ENCODE measurements at regions not wholly inside any gene's neighbourhood (a gene's known extent, or its start where the extent isn't known, plus 50 kb on each side); places are given as distances from the start of the nearest gene placed in this dataset.
"Not testable (repeated sequence)": the region's sequence is repeated elsewhere in the genome, so short reads cannot be mapped to it uniquely, and the experiment has no call there.

DNA sequence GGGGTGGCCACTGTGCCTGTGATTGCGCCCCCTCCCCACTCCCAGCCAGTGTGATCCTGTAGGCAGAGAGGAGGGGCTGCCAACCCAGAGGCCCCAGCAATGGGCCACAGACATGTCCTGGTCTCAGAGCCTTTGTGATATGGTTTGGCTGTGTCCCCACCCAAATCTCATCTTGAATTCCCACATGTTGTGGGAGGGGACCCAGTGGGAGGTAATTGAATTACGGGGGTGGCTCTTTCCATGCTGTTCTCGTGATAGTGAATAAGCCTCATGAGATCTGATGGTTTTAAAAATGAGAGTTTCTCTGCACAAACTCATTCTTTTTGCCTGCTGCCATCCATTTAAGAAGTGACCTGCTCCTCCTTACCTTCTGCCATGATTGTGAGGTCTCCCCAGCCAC lies 56.8 kb upstream of the ZNF469 start:
- no peak for DNase-seq

DNA sequence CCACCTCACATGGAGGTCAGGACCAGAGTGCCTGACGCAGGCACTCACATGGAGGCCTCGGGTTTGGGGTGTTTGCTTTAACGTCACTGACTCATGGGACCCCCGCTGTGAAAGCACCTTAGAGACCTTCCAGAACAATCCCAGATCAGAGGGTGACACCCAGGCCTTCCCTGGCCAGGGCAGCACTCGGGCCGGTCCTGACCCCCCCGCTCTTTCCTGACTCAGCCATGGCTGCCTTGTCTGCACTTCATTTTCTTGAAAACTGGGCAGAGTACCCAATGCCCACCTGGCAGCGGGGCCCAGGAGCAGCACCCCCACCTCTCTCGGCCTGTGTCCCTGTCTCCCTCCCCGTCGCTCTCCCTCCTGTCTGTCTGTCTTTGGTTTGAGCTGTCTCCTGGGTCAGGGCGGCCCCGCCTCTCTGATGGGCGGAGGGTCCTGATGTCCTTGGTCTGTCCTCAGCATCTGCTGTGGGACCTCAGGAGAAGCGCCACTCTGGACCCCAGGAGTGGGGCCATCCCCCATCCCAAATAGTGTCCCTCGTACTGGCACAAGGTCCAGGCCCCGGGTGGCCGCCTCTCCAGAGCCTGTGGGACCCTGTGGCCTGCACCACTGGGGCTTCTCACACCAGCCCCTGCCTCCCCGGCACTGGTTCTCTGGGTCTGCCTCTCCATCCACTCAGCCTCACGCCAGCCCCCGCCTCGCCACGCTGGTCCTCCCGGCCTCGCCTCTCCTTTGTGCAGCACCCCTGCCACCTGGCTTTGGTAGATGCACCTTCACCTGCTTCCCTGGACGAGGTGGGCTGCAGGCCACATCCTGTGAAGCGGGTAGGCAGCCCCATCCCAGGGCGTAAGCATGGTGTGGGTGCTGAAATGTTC lies 55.9 kb upstream of the ZNF469 start:
- no peak for DNase-seq

DNA sequence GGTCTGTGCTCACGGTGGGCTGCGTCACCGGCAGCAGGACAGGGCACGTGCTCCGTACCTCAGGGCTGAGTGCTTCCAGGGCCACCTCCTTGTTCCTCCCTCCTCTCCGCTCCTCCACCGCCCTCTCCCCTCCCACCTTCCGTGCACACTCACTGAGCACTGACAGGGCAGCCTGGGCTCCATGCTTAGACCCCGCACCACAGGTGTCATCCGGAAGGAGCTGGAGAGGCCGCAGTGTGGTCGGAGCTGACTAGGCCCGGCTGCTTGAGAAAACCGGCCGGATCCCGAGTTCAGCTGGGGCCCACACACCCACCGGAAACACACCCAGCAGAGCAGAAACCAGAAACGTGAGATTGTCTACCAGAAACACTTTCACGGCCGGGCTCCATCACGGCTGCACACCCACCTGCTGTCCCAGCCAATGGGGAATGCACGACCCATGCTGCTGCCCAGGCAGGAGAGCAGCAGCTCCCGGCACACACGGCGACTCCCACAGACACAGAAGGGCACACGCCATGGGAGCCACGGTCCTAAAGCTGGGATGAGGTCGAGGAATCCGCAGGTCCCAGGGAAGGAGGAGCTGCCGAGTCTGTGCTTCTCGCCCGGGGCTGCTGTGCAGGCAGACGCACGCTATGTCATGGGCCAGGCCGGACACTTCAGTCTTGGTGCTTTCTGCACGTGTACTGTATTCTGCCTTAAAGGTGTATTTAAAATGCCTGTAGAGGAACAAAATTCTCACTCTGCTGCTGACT lies 55.0 kb upstream of the ZNF469 start:
- DNase-seq = no peak

DNA sequence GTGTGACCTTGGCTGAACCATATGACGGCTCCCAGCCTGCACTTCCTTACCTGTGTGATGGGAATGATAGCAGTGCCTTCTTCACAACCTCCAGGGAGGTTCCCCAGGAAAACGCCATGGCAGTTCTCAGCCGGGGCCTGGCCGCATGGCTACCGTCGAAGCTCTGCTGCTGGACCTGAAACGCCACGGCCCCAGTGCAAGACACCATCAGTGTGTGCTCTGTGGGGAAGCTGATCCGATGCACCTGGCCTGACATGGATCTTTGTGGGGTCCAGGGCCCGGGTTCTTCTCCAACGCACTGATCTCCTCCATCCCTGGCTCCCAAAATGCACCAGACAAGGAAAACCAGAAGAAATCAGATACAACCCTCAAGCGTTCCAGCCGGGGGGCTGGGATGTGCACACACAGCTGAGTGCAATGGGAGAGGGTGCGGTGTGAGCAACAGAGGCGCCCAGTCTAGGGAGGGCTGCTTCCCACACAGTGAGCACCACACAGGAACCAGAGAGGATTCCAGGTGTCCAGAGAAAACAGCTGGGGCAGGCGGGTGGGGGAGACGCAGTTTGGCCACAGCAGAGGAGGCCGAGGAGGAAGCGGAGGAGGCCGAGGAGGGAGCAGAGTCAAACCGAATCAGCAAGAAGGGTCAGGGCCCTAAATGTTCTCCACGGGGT lies 54.3 kb upstream of the ZNF469 start:
- no peak for DNase-seq

DNA sequence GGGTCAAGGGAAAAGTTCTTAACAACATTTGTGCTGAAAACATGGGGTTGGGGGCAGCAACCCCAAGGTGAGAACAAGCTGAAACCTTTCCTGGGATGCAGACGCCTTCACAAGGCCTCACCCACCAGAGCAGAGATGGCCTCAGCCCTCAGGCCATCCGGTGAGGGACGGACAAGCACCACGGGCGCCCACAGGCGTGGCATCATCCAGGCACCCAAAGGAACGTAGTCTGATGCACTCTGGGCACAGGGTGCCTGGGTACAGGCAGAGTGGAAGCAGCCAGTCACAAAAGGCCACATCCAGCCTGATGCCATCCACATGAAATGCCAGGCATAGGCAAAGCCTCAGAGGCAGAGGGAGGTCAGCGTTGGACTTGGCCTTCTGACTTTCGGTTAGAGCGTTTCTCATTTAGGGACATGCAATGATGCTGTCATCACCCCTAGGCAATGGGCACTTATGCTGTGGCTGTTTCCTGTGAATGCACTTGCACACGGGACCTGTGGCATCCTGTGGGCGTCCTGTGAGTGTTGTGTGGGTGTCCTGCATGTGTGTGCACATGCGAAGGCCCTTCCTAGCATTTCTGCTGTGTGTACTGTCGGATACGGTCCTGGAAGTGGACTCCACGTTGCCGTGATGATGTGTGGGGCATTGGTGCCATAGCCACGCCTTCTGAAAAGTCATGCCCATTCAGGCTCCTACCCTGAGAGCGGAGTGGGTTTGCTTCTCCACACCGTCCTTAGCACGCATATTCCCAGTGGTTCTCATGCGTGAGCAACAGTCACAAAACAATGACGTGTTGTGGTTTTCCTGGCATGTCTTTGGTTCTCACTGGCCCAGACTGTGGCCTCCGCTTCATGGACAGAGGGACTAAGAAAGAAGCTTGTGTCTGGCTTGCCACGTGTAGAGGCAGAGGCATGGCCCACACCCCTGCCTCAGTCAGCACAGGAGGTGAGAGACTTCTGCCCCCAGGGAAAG lies 52.7 kb upstream of the ZNF469 start:
- no peak for DNase-seq

DNA sequence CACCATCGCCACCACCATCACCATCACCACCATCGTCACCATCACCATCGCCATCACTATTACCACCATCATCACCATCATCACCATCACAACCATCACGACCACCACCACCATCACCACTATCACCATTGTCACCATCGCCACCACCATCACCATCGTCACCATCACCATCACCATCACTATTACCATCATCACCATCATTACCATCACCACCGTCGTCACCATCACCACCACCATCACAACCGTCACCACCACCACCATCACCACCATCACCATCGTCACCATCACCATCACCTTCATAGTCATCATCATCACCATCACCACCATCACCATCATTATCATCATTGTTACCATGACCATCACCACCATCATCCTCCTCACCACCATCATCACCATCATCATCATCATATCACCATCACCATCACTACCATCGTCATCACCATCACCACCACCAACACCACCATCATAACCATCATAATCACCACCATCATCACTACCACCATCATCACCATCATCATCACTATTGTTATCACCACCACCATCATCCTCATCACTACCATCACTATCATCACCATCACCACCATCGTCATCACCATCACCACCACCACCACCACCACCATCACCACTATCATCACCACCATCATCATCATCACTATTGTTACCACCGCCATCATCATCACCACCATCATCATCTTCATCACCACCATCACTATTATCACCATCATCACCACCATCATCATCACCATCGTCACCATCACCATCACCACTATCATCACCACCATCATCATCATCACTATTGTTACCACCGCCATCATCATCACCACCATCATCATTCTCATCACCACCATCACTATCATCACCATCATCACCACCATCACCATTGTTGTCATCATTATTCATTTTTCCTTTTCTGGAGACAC lies 51.5 kb upstream of the ZNF469 start:
- DNase-seq = no peak

DNA sequence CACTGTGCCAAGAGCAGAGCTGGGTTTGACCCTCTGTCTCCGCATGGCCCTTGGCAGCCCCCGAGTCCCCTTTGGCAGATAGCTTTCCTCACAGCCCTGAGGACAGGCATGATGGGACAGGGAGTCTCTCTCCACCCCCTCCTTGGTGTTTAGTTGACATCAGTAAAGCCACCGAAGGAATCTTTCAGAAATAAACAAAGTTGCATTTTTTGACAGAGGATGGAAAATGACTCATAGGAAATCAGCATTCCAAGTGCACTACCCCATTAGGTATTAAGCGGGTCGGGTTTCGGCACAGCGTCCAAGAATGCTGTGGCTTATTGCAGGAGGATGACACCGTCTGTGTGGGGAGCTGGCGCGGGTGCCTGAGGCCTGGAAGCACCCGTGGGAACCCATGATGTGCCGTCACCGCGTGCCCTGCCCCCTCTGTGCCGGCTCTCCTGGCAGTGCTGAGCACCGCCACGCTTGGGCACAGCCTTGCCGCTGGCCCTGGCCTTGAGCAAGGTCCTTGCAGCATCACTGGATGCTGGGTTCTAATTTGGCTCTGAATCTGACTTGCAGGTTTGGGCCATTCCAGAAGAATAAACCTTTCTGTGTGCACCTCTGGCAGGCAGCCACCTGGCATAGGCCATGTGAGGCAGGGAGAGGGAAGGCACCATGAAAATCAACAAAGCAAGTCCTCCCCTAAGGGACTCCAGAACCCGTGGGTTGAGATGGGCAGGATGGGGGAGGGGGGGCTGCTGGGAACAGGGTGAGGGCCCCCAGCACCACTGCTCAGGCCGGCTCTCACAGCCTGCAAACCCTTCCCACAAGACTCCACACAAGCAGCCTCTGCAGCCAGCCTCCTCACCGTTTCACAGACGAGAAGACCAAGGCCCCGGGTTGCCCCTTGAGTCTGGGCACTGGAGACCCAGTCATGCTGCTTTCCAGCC lies 50.5 kb upstream of the ZNF469 start:
- no peak for DNase-seq

DNA sequence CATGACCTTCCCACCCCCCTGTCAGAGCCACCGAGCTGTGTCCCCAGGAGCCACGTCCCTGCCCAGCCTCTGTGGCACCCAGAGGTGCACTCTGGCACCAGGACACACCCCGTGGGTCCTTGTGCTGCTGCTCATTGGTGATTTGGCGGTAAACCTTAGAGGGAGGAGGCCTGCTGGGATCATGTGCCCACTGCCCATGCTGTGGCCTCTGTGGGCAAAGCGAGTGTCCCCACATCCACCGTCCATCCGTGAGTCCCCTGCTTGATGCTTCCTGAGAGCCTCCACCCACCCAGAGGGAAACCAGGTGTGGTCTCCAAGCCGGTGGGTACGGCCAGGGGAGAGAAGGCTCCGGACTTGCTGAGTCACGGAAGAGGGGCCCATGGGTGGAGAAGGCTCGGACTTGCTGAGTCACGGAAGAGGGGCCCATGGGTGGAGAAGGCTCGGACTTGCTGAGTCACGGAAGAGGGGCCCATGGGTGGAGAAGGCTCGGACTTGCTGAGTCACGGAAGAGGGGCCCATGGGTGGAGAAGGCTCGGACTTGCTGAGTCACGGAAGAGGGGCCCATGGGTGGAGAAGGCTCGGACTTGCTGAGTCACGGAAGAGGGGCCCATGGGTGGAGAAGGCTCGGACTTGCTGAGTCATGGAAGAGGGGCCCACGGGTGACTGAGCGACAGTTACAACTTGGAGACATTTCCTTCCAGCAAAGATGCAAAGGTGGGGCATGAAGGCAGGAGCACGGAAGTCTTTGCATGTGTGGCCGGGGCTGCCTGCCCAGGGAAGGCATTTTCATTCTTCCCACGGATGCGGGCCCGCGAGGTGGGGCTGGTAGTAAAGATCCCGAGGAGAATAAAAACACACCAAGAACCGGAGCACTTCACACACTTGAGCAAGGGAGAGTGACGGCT lies 49.6 kb upstream of the ZNF469 start:
- not testable (repeated sequence) for DNase-seq
